B cell (primary cell): ENCODE measurements at regions not wholly inside any gene's neighbourhood (a gene's known extent, or its start where the extent isn't known, plus 50 kb on each side); places are given as distances from the start of the nearest gene placed in this dataset.

Experiments used
- ATAC-seq: fragments of 200-7000 bp; cut with Tn5 transposase; one replicate; pipeline ENCODE4 v1.10.0; 2021; ENCODE audit warnings: low read depth, mild to moderate bottlenecking, moderate number of reproducible peaks, moderate library complexity
- CTCF ChIA-PET: fragments of 350-600 bp; sonication (Branson Sonifier 250); formaldehyde crosslinking; loops from one replicate; lab custom pipeline; 2021; ENCODE audit warnings: antibody characterized with exemption, inconsistent platforms; lab: Charles Lee
- POLR2A ChIA-PET: fragments of 350-600 bp; sonication (Branson Sonifier 250); formaldehyde crosslinking; loops from one replicate; lab custom pipeline; 2021; ENCODE audit warnings: antibody characterized with exemption; lab: Charles Lee
- DNase-seq: peaks from one replicate; pipeline ENCODE4 v3.0.0; 2013
- H2AFZ ChIP-seq: 2 replicates; pipeline ENCODE4 v1.6.1; 2012; ENCODE audit warnings: mild to moderate bottlenecking, low read depth, low read length; ENCODE audit not compliant: insufficient read depth, poor library complexity, severe bottlenecking
- H3K27ac ChIP-seq, 2 donors: 1 replicate in 1 of 2; 2 replicates in 1 of 2; pipeline ENCODE4 v1.5.1; 2012 to 2013; ENCODE audit warnings: low read length in 2 of 2, mild to moderate bottlenecking in 2 of 2, moderate library complexity in 1 of 2
- H3K27me3 ChIP-seq, 4 experiments: fragments of 200-600 bp in 1 of 4; sonication (generic) in 1 of 4; replicated peaks in 1 of 4; 1 replicate in 2 of 4; 2 replicates in 2 of 4; pipeline versions ENCODE4 v1.6.1 to v1.7.0; 2013 to 2016; ENCODE audit warnings: low read length in 3 of 4, mild to moderate bottlenecking in 2 of 4, mixed read lengths in 1 of 4, moderate library complexity in 1 of 4; ENCODE audit not compliant: insufficient read depth in 4 of 4, control insufficient read depth in 3 of 4; ENCODE audit errors: control extremely low read depth in 1 of 4
- H3K36me3 ChIP-seq, 2 experiments: replicated peaks in 1 of 2; 1 replicate in 1 of 2; 2 replicates in 1 of 2; pipeline versions ENCODE4 v1.6.1 to v1.7.1; 2013; ENCODE audit warnings: low read length in 1 of 2; ENCODE audit not compliant: insufficient read depth in 2 of 2, control insufficient read depth in 1 of 2; ENCODE audit errors: control extremely low read depth in 1 of 2, extremely low read depth in 1 of 2
- H3K4me1 ChIP-seq, 2 donors: fragments of 200-600 bp in 1 of 2; sonication (generic) in 1 of 2; 1 replicate in 1 of 2; 2 replicates in 1 of 2; pipeline versions ENCODE4 v1.5.1 to v1.6.1; 2013 to 2017; ENCODE audit warnings: low read length in 2 of 2; ENCODE audit not compliant: control insufficient read depth in 2 of 2, insufficient read depth in 2 of 2
- H3K4me2 ChIP-seq: replicated peaks from 2 replicates; pipeline ENCODE3; 2012; ENCODE audit warnings: mild to moderate bottlenecking, low read depth, low read length; ENCODE audit not compliant: poor library complexity, severe bottlenecking
- H3K4me3 ChIP-seq, 5 experiments: fragments of 200-600 bp in 1 of 5; sonication (generic) in 1 of 5; 1 replicate in 3 of 5; 2 replicates in 2 of 5; pipeline versions ENCODE4 v1.5.1 to v1.7.0; 2011 to 2016; ENCODE audit warnings: low read length in 4 of 5, mild to moderate bottlenecking in 4 of 5, low read depth in 2 of 5, control low read depth in 1 of 5, moderate library complexity in 1 of 5; ENCODE audit not compliant: insufficient read depth in 1 of 5; ENCODE audit errors: control extremely low read depth in 1 of 5, extremely low read depth in 1 of 5
- H3K79me2 ChIP-seq: fragments of 200-600 bp; sonication (generic); one replicate; pipeline ENCODE4 v1.6.0; 2016; ENCODE audit warnings: low read length; ENCODE audit not compliant: control insufficient read depth, insufficient read depth
- H3K9ac ChIP-seq: fragments of 200-600 bp; sonication (generic); 2 replicates; pipeline ENCODE4 v1.6.1; 2017; ENCODE audit warnings: mild to moderate bottlenecking, low read length, moderate library complexity
- H3K9me3 ChIP-seq, 3 donors: one replicate each; pipeline versions ENCODE4 v1.6.1 to v1.7.1; 2013; ENCODE audit warnings: low read length in 2 of 3; ENCODE audit not compliant: control insufficient read depth in 2 of 3, insufficient read depth in 1 of 3; ENCODE audit errors: control extremely low read depth in 1 of 3
- H4K20me1 ChIP-seq: 2 replicates; pipeline ENCODE4 v1.6.0; 2012; ENCODE audit warnings: mild to moderate bottlenecking, low read length; ENCODE audit not compliant: insufficient read depth, control insufficient read depth, poor library complexity, severe bottlenecking
- H3K27ac Mint-ChIP-seq: one replicate; pipeline ENCODE4 v1.8.0; 2021; ENCODE audit warnings: mixed read lengths
- H3K27me3 Mint-ChIP-seq: one replicate; pipeline ENCODE4 v1.8.0; 2021; ENCODE audit warnings: mixed read lengths
- H3K4me1 Mint-ChIP-seq: one replicate; pipeline ENCODE4 v1.8.0; 2021; ENCODE audit warnings: mixed read lengths
- H3K4me3 Mint-ChIP-seq: one replicate; pipeline ENCODE4 v1.8.0; 2021; ENCODE audit warnings: mixed read lengths
- H3K9me3 Mint-ChIP-seq: one replicate; pipeline ENCODE4 v1.8.0; 2022; ENCODE audit warnings: mixed read lengths; ENCODE audit not compliant: insufficient read depth
- CTCF ChIP-seq: fragments of 200-600 bp; IDR thresholded peaks from one replicate; pipeline ENCODE4 v1.8.0; 2022; ENCODE audit warnings: antibody characterized with exemption, mild to moderate bottlenecking
- EZH2 ChIP-seq: IDR thresholded peaks from 2 replicates; pipeline ENCODE4 v1.6.1; 2012; ENCODE audit warnings: borderline replicate concordance, low read depth, mild to moderate bottlenecking, moderate library complexity, low read length; ENCODE audit not compliant: insufficient read depth, poor library complexity, severe bottlenecking
- WGBS: methylation state at CpG from one replicate; pipeline ENCODE4 v1.1.5; 2013; ENCODE audit warnings: missing lambda C conversion rate; ENCODE audit not compliant: insufficient coverage; 5-methylcytosine and 5-hydroxymethylcytosine counted together
- intact Hi-C: fragments of 100-400 bp; cut with micrococcal nuclease; formaldehyde crosslinking; loops from one replicate; pipeline ENCODE4 v1.10.0; 2022

GRCh38 chr10:131445623-131446022 is 134.1 kb upstream of the TCERG1L start:
- WGBS, result 100% methylated on average over 3 of the region's 8 CpGs
- H3K4me3 Mint-ChIP-seq, result no peak overlapping the region
- no peaks in the 10 kb centered on the region for H3K9me3 Mint-ChIP-seq
- Histone ChIP-seq H3K79me2 (no peaks in the 10 kb centered on the region), H3K36me3 (no peaks in the 10 kb centered on the region), H3K9me3 (peaks cover 0 to 13% (median 0%) of the 10 kb centered on the region in 3 donors), H3K4me3 (no peak overlapping the region), H4K20me1 (no peaks in the 10 kb centered on the region), H3K9ac (no peak overlapping the region), H3K27ac (no peak overlapping the region), H3K4me1 (no peaks in the 10 kb centered on the region), H3K27me3 (no peaks in the 10 kb centered on the region), H2AFZ (no peak overlapping the region), H3K4me2 (no peak overlapping the region)
- ChIA-PET CTCF (no interaction called here), POLR2A (no interaction called here)
- TF ChIP-seq CTCF (no peak), EZH2 (no peak)
- H3K27me3 Mint-ChIP-seq, result peaks cover 4% of the 10 kb centered on the region
- ATAC-seq (no peak), DNase-seq (no peak)
- intact Hi-C loops, result no loop called here
- H3K4me1 Mint-ChIP-seq, result no peaks in the 10 kb centered on the region
- H3K27ac Mint-ChIP-seq, result no peak overlapping the region

- POLR2A ChIA-PET, result no interaction called here
- H3K9me3 ChIP-seq, result peaks cover 0 to 9% (median 0%) of the 10 kb centered on the region in 3 donors
- no peaks in the 10 kb centered on the region for H3K27me3 ChIP-seq
- CTCF ChIA-PET, result no interaction called here
- no peak overlapping the region for H3K4me3 ChIP-seq
- no peaks in the 10 kb centered on the region for H3K4me1 ChIP-seq
- H3K4me2 ChIP-seq, result no peak overlapping the region
- ATAC-seq (no peak), DNase-seq (no peak)
- H3K27ac ChIP-seq, result no peak overlapping the region
- Mint-ChIP-seq H3K27me3 (peaks cover 4% of the 10 kb centered on the region), H3K27ac (no peak overlapping the region), H3K4me1 (no peaks in the 10 kb centered on the region), H3K4me3 (no peak overlapping the region), H3K9me3 (no peaks in the 10 kb centered on the region)
- no peaks in the 10 kb centered on the region for H3K36me3 ChIP-seq
- H4K20me1 ChIP-seq, result no peaks in the 10 kb centered on the region
- H3K79me2 ChIP-seq, result no peaks in the 10 kb centered on the region
- no peak overlapping the region for H2AFZ ChIP-seq
- 87% methylated on average over 11 of the region's 12 CpGs for WGBS
- TF ChIP-seq CTCF, result no peak
- no peak for TF ChIP-seq EZH2
- intact Hi-C loops, result no loop called here
- no peak overlapping the region for H3K9ac ChIP-seq
Measured at GRCh38 chr10:131446171-131446570, 134.7 kb upstream of the TCERG1L start.
